Skin epidermis (tissue), 12 donors: ENCODE measurements at regions not wholly inside any gene's neighbourhood (a gene's known extent, or its start where the extent isn't known, plus 50 kb on each side); places are given as distances from the start of the nearest gene placed in this dataset.
"Not testable (repeated sequence)": the region's sequence is repeated elsewhere in the genome, so short reads cannot be mapped to it uniquely, and the experiment has no call there.

Source experiments
- H3K27ac ChIP-seq, 21 experiments: fragments of 200-600 bp; sonication (generic) in 11 of 21; one replicate each; pipeline ENCODE4 v1.5.0; 2020; ENCODE audit warnings: mild to moderate bottlenecking in 3 of 21, inconsistent platforms in 2 of 21, moderate library complexity in 2 of 21
- H3K4me3 ChIP-seq, 7 experiments: fragments of 200-600 bp; sonication (generic) in 2 of 7; one replicate each; pipeline ENCODE4 v1.5.0; 2020; ENCODE audit warnings: inconsistent platforms in 2 of 7, mild to moderate bottlenecking in 2 of 7, moderate library complexity in 1 of 7

- Histone ChIP-seq H3K27ac (no peak overlapping the region), H3K4me3 (no peak overlapping the region)
Observed at GRCh38 chrY:8794561-8794960, 542.7 kb upstream of the TSPY4 start.

DNA sequence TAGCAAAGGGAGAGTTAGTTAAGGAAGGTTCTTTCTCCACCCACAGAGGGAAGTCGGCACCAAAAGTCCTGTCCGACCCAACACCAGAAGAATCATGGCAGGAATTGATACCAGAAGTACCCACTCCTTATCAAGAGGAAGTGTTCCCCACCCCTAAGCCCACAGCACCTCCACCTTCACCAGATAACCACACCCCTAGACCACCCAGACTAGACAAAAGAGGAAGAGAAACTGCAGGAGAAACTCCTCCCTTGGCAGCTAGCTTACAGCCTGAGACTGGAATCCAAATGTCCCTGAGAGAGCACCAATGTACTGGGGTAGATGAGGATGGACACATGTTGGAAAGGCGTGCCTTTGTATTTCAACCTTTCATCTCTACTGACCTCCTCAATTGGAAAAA lies 532.9 kb upstream of the TSPY4 start:
- H3K27ac ChIP-seq = no peak overlapping the region
- H3K4me3 ChIP-seq = no peak overlapping the region

DNA sequence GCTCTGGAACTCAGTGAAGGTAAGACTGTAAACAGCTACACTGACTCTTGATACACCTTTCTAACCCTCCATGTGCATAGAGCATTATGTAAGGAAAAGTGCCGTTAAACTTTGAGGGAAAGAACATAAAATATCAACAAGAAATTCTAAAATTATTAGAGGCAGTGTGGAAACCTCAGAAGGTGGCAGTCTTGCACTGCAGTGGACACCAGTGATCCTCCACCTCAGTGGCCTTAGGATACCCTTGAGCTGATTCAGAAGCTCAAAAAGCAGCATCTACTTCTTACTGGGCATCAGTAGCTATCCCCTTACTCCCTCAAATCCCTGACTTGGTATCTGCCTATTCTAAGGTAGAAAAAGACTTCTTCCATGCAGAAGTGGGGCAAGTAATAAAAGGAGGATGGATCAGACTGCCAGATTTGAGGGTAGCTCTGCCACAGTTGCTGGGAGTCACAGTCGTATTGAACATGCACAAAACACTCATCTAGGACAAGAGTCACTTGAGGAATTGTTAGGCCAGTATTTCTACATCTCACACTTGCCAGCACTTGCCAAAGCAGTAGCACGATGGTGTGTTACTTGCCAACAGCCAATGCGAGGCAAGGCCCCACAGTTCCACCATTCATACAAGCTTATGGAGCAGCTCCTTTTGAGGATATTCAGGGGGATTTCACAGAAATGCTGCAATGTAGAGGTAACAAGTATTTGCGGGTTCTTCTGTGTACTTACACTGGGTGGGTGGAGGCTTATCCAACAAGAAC lies 529.4 kb upstream of the TSPY4 start:
- no peak overlapping the region for H3K4me3 ChIP-seq
- no peak overlapping the region for H3K27ac ChIP-seq

DNA sequence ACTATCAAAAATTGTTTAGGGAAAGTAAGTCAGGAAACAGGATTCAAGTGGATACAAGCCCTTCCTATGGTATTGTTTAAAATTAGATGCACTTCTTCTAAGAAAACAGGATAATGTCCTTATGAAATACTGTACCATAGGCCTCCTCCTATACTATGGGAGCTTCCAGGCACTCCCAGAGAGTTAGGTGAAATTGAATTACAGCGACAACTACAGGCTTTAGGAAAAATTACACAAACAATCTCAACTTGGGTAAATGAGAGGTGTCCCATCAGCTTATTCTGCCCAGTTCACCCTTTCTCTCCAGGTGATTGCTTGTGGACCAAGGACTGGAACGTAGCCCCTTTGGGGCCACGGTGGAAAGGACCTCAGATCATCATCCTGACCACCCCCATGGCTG lies 528.7 kb upstream of the TSPY4 start:
- Histone ChIP-seq H3K4me3 (no peak overlapping the region), H3K27ac (no peak overlapping the region)

GRCh38 chrY:8809076-8809475 lies 528.2 kb upstream of the TSPY4 start:
- Histone ChIP-seq H3K27ac (no peak overlapping the region), H3K4me3 (no peak overlapping the region)

GRCh38 chrY:8814143-8814542 lies 523.1 kb upstream of the TSPY4 start:
- no peak overlapping the region for H3K4me3 ChIP-seq
- no peak overlapping the region for H3K27ac ChIP-seq

- Histone ChIP-seq H3K4me3 (no peak overlapping the region), H3K27ac (no peak overlapping the region)
Observed at GRCh38 chrY:8815616-8816015, 521.6 kb upstream of the TSPY4 start.

DNA sequence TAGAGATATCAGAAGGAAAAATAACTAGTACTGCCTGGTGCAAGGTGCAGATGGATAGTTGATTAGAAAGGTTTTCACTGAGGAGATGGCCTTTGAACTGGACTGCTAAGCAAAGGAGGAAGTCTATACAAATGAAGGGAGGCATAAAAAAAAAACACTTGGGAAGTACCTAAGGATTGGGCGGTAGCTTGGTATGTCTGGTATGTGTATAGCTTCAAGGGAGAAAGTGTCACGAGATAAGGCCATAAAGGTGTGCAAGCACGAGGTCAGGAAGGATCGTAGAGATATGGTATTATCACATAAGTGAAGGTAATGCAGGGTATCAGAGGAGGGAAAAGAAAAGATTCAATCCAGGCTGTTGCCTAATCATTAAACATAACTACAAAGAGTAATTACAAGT lies 517.2 kb upstream of the TSPY4 start:
- H3K4me3 ChIP-seq = no peak overlapping the region
- H3K27ac ChIP-seq = no peak overlapping the region

DNA sequence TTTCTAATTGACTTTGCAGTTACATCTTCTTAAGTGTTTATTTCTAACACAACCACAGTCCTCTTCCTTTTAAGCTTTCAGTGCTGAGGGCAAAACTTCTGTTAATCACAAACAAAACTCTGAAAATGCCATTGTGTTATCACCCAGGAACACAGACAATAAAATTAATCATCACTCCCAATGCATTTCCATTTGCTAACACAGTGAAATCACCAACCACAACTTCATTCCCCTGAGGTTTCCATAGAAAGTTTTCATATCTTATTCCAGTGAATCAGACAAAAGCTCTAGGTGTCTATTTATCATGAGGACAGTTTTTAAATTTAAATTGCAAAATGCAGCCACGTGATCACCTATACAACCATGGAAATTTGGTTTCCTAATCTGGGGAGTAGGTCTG lies 516.2 kb upstream of the TSPY4 start:
- Histone ChIP-seq H3K27ac (no peak overlapping the region), H3K4me3 (no peak overlapping the region)

GRCh38 chrY:8852278-8852677 lies 485.0 kb upstream of the TSPY4 start:
- no peak overlapping the region for H3K27ac ChIP-seq
- no peak overlapping the region for H3K4me3 ChIP-seq

- Histone ChIP-seq H3K4me3 (no peak overlapping the region), H3K27ac (no peak overlapping the region)
Observed at GRCh38 chrY:8888371-8888770, 448.9 kb upstream of the TSPY4 start.

- H3K4me3 ChIP-seq = no peak overlapping the region
Observed at GRCh38 chrY:8897876-8898275, 439.4 kb upstream of the TSPY4 start.

DNA sequence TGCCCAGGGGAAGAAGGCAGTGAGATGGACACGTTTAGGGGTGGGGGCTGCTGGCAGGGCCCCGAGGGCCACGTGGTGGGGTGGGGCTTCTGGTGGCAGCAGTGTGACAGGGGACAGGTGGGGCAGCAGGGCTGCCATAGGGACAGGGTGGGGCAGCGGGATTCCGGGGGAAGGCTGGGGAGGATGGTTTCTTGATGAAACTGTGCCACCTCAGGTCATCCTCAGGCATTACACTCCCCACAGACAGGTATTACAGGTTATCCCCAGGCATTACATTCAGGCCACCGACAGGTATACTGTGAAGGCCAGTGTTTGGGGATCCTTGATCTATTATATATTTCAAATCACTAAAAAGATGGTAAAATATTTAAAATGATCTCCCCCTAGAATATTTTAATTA lies 432.1 kb upstream of the TSPY4 start:
- no peak overlapping the region for H3K4me3 ChIP-seq
- no peak overlapping the region for H3K27ac ChIP-seq

More at GRCh38 chrY:8897876-8898275, 439.4 kb upstream of the TSPY4 start:
- H3K27ac ChIP-seq = no peak overlapping the region

DNA sequence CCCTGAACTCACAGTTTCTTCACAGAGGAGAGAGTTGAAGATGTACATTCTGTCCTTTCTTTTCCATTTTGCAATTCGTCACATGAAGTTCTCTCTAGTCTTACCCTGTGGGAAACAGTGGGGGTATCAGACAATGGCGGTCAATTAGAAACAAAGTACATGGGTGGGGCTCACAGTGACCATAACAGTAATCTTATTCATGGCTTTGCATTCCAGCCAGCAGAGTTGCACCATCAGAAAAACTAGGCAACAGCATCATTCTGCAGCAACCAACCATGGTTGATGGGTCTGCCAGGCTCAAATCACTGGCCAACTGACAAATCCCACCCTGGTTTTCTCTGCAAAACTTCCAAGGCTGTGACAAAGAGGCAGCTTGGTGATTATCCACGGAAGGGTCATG lies 414.7 kb upstream of the TSPY4 start:
- not testable (repeated sequence) for H3K27ac ChIP-seq, H3K4me3 ChIP-seq
